Stimulated activated CD4-positive, alpha-beta T cell treated with anti-CD3 and anti-CD28 coated beads, Interleukin-4, amount 100 ng/mL, for 1 hour (primary cell): ENCODE measurements at regions not wholly inside any gene's neighbourhood (a gene's known extent, or its start where the extent isn't known, plus 50 kb on each side); places are given as distances from the start of the nearest gene placed in this dataset.

Source experiments
- DNase-seq: peaks from one replicate; pipeline ENCODE4 v3.0.0-alpha.2; 2020

- DNase-seq: no peak
These were observed 82.0 kb upstream of the PRLR start for GRCh38 chr5:35312267-35312666.

GRCh38 chr5:35309365-35310130, 79.3 kb upstream of the PRLR start:
- DNase-seq: no peak

- DNase-seq: no peak
These were observed 78.1 kb upstream of the PRLR start for GRCh38 chr5:35308421-35308820.

GRCh38 chr5:35306716-35307365, 76.6 kb upstream of the PRLR start:
- DNase-seq: no peak

GRCh38 chr5:35305336-35306020, 75.2 kb upstream of the PRLR start:
- no peak for DNase-seq

- DNase-seq: no peak
These were observed 74.0 kb upstream of the PRLR start for GRCh38 chr5:35304291-35304690.

GRCh38 chr5:35303152-35303551, 72.9 kb upstream of the PRLR start:
- no peak for DNase-seq

GRCh38 chr5:35302544-35302943, 72.3 kb upstream of the PRLR start:
- DNase-seq: no peak

GRCh38 chr5:35297755-35298154, 67.5 kb upstream of the PRLR start:
- no peak for DNase-seq

GRCh38 chr5:35294976-35295375, 64.7 kb upstream of the PRLR start:
- no peak for DNase-seq

GRCh38 chr5:35294017-35294416, 63.7 kb upstream of the PRLR start:
- no peak for DNase-seq

- no peak for DNase-seq
These were observed 55.1 kb upstream of the PRLR start for GRCh38 chr5:35285435-35285834.

GRCh38 chr5:35285011-35285410, 54.7 kb upstream of the PRLR start:
- no peak for DNase-seq

GRCh38 chr5:35284364-35284763, 54.1 kb upstream of the PRLR start:
- DNase-seq: no peak

- no peak for DNase-seq
These were observed 52.5 kb upstream of the PRLR start for GRCh38 chr5:35282810-35283209.

GRCh38 chr5:35281613-35282012, 51.3 kb upstream of the PRLR start:
- no peak for DNase-seq
